DOHH2 (cell line): ENCODE measurements at regions not wholly inside any gene's neighbourhood (a gene's known extent, or its start where the extent isn't known, plus 50 kb on each side); places are given as distances from the start of the nearest gene placed in this dataset.

Experiments used
- CTCF ChIP-seq: fragments of 200-600 bp; sonication (generic); IDR thresholded peaks from one replicate; pipeline ENCODE4 v1.5.1; 2014; ENCODE audit warnings: antibody characterized with exemption, mild to moderate bottlenecking, low read depth, low read length; ENCODE audit not compliant: poor library complexity, severe bottlenecking
- EZH2phosphoT487 ChIP-seq: fragments of 200-600 bp; sonication (generic); IDR thresholded peaks from 2 replicates; pipeline ENCODE4 v1.6.1; 2017; ENCODE audit warnings: borderline replicate concordance, mild to moderate bottlenecking, antibody characterized with exemption, low read length, moderate library complexity, mixed read lengths

- TF ChIP-seq CTCF = no peak
- TF ChIP-seq EZH2phosphoT487 = no peak
These were observed 76.1 kb upstream of the TFAP2D start for GRCh38 chr6:50637267-50637666.
